Heart left ventricle (tissue), 16 donors: ENCODE measurements at regions not wholly inside any gene's neighbourhood (a gene's known extent, or its start where the extent isn't known, plus 50 kb on each side); places are given as distances from the start of the nearest gene placed in this dataset.
A peak's percentile ranks its signal among the peaks of the same experiment; 100 is the strongest.

Experiments
- ATAC-seq, 4 donors: fragments of 200-7000 bp; cut with Tn5 transposase; one replicate each; pipeline ENCODE4 v1.9.1; 2020 to 2022; ENCODE audit warnings: moderate library complexity in 4 of 4, mild to moderate bottlenecking in 3 of 4, moderate number of reproducible peaks in 1 of 4
- DNase-seq, 5 donors: peaks; one replicate each; pipeline ENCODE4 v3.0.0-alpha.2; 2020
- H3K27ac ChIP-seq, 12 donors: fragments of 200-600 bp; sonication (generic) in 4 of 12; one replicate each; pipeline versions ENCODE4 v1.5.0 to v1.8.0; 2016 to 2022; ENCODE audit warnings: mild to moderate bottlenecking in 2 of 12
- H3K27me3 ChIP-seq, 9 donors: fragments of 200-600 bp; sonication (generic) in 2 of 9; one replicate each; pipeline versions ENCODE4 v1.5.1 to v1.8.0; 2016 to 2022; ENCODE audit warnings: mild to moderate bottlenecking in 3 of 9
- H3K36me3 ChIP-seq, 9 donors: fragments of 200-600 bp; sonication (generic) in 2 of 9; one replicate each; pipeline versions ENCODE4 v1.5.0 to v1.8.0; 2018 to 2022; ENCODE audit warnings: mild to moderate bottlenecking in 2 of 9
- H3K4me1 ChIP-seq, 12 donors: fragments of 200-600 bp; sonication (generic) in 4 of 12; one replicate each; pipeline versions ENCODE4 v1.5.0 to v1.8.0; 2016 to 2022; ENCODE audit warnings: mild to moderate bottlenecking in 3 of 12
- H3K4me3 ChIP-seq, 12 donors: fragments of 200-600 bp; sonication (generic) in 4 of 12; one replicate each; pipeline versions ENCODE4 v1.5.0 to v1.8.0; 2017 to 2022; ENCODE audit warnings: mild to moderate bottlenecking in 9 of 12, moderate library complexity in 4 of 12
- H3K9me3 ChIP-seq, 12 donors: fragments of 200-600 bp; sonication (generic) in 4 of 12; one replicate each; pipeline versions ENCODE4 v1.5.0 to v1.8.0; 2016 to 2022; ENCODE audit warnings: mild to moderate bottlenecking in 1 of 12
- POLR2A ChIP-seq, 2 donors: fragments of 450-650 bp; IDR thresholded peaks; one replicate each; pipeline ENCODE4 v1.6.1; 2017; ENCODE audit warnings: antibody characterized with exemption in 2 of 2, mild to moderate bottlenecking in 2 of 2, moderate library complexity in 2 of 2
- WGBS, 4 donors: extraction: QIAGEN DNeasy Blood & Tissue Kit in 2 of 4; methylation state at CpG; one replicate each; pipeline versions ENCODE4 v1.1.5 to v1.1.7; 2013 to 2018; 5-methylcytosine and 5-hydroxymethylcytosine counted together
- intact Hi-C, 10 donors: fragments of 100-400 bp; cut with DNase I; formaldehyde crosslinking; loops; one replicate each; pipeline versions ENCODE4 v1.11.1 to v1.14.2; 2022
- TF ChIP-seq, protein P1 (sequence below), 12 donors: fragments of 200-600 bp; sonication (generic) in 4 of 12; IDR thresholded peaks; one replicate each; pipeline versions ENCODE4 v1.5.0 to v1.8.0; 2018 to 2022; ENCODE audit warnings: antibody characterized with exemption in 12 of 12, mild to moderate bottlenecking in 5 of 12
- donor health status: ischemic (EF 13 %, LVEDD 7.1; RV severe dilation, severe dysfunction).
- donor health status: healthy with polysubstance abuse.
- donor health status: DM: no; HTN: yes; CAD: no.
- donor health status: DM: no; HTN: no; CAD: no.
- donor health status: ischemic (EF 25% LVEDD 6.9; RV normal size, moderate dysfunction).
- donor health status: ischemic (EF 25% LVEDD 5.7; RV mildly dilated, moderate dysfunction).
- donor health status: healthy.
- donor health status: DM: yes; HTN: yes; CAD: no.
- donor health status: ischemic (EF 35%, LVEDD 5.7; RV mildly dilated, moderate dysfunction).
- donor health status: nonischemic (EF 11% LVEDD 7.7; RV severe dilation, severe dysfunction).
- donor health status: DM: yes; HTN: yes; CAD: no.
- donor health status: PGD.
- donor health status: ischemic (EF 29% LVEDD 5.4; RV normal size, mild dysfunction).
- donor health status: nonischemic (EF 23%, LVEDD 6.1; RV moderate dilation, normal function).

DNA sequence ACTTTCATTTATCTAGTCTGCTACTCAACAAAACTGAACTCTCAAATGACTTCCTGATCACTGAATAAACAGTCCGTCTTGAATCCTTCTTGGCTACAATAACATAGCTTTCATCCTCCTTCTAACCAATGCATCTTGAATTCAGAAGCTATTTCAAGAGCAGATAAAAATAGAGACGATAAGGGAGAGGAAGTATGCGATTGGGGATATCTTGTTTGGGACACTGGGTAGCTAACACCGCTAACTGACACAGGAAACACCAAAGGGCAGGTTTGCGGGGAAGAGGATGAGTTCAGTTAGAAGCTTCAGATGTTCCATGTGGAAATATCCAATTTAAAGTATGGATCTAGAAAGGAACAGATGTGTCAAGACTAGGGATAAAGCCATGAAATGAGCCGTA lies 102.5 kb downstream of the SLC41A2 start:
- Histone ChIP-seq H3K9me3 (no peaks in the 10 kb centered on the region), H3K4me1 (peaks cover 0 to 21% (median 3%) of the 10 kb centered on the region in 12 donors), H3K27me3 (no peaks in the 10 kb centered on the region), H3K36me3 (no peaks in the 10 kb centered on the region), H3K27ac (peak overlapping the region in 10 of 12 donors; percentile 9 to 71 (median 40)), H3K4me3 (no peak overlapping the region)
- TF ChIP-seq, protein P1, sequence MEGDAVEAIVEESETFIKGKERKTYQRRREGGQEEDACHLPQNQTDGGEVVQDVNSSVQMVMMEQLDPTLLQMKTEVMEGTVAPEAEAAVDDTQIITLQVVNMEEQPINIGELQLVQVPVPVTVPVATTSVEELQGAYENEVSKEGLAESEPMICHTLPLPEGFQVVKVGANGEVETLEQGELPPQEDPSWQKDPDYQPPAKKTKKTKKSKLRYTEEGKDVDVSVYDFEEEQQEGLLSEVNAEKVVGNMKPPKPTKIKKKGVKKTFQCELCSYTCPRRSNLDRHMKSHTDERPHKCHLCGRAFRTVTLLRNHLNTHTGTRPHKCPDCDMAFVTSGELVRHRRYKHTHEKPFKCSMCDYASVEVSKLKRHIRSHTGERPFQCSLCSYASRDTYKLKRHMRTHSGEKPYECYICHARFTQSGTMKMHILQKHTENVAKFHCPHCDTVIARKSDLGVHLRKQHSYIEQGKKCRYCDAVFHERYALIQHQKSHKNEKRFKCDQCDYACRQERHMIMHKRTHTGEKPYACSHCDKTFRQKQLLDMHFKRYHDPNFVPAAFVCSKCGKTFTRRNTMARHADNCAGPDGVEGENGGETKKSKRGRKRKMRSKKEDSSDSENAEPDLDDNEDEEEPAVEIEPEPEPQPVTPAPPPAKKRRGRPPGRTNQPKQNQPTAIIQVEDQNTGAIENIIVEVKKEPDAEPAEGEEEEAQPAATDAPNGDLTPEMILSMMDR (IDR thresholded peaks at IDR 0.05), result no peak
- TF ChIP-seq POLR2A (IDR thresholded peaks at IDR 0.05), result no peak
- ATAC-seq (peak; percentile 33 to 61 (median 48)), DNase-seq (no peak)
- intact Hi-C loops, result loop anchor here in 2 of 10 donors (5.0 to 10.0 kb wide), 2 partner anchors 181 to 183 kb away; no protein-coding TSS in a partner anchor
- 10 to 17% (median 14%) methylated on average over 6 of the region's 6 CpGs for WGBS, 4 donors

DNA sequence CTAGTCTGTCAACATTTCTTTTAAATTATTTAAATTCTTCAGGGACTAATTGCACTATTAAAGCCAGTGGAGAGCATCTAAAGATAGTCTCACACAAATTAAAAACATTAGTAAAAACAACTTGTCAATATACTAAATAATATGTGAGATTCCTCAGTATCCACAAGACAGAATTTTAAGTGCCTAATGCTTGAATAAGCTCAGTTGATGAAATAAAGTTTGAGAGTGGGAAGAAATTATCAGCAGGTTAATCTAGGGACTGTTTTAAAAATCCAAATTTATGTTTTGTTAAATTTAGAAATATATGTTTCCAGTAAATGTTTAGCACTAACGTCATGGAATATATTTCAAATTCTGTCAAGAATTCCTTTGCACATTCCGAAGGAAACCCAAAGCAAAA lies 105.2 kb downstream of the SLC41A2 start:
- intact Hi-C loops, result loop anchor here in 1 of 10 donors (10.0 kb wide), 1 partner anchor 178 kb away; no protein-coding TSS in a partner anchor
- no peak overlapping the region for H3K27ac ChIP-seq
- no peaks in the 10 kb centered on the region for H3K27me3 ChIP-seq
- no peaks in the 10 kb centered on the region for H3K9me3 ChIP-seq
- DNase-seq (no peak), ATAC-seq (no peak)
- H3K4me1 ChIP-seq, result peaks cover 0 to 15% (median 0%) of the 10 kb centered on the region in 12 donors
- WGBS, 4 donors, result 86 to 94% (median 92%) methylated on average over 2 of the region's 2 CpGs
- H3K4me3 ChIP-seq, result no peak overlapping the region
- no peaks in the 10 kb centered on the region for H3K36me3 ChIP-seq
- no peak for TF ChIP-seq POLR2A (IDR thresholded peaks at IDR 0.05)
- TF ChIP-seq, protein P1 (IDR thresholded peaks at IDR 0.05), result no peak

DNA sequence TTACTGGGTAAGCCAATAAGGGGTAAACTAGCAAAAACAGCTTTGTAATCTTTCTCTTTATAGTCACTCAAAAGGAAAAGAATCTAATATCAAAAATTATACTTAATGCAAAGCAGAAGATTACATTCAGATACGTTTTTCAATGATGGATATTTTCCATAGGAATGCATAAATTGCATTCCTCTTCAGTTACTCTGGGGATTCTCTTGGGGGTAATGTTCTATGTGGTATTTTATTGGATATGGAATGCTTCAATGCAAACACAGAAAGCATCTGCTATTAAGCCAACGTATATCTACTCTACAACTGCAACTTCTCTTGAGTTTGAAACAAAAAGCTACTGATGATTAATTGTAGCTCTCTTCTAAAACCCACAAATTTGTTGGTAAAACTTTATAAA lies 106.0 kb downstream of the SLC41A2 start:
- Histone ChIP-seq H3K4me3 (no peak overlapping the region), H3K4me1 (peaks cover 0 to 15% (median 0%) of the 10 kb centered on the region in 12 donors), H3K27me3 (no peaks in the 10 kb centered on the region), H3K9me3 (no peaks in the 10 kb centered on the region), H3K27ac (no peak overlapping the region), H3K36me3 (no peaks in the 10 kb centered on the region)
- intact Hi-C loops, result loop anchor here in 1 of 10 donors (10.0 kb wide), 1 partner anchor 177 kb away; no protein-coding TSS in a partner anchor
- 67 to 72% (median 71%) methylated on average over 2 of the region's 2 CpGs for WGBS, 4 donors
- TF ChIP-seq, protein P1 (IDR thresholded peaks at IDR 0.05), result no peak
- TF ChIP-seq POLR2A (IDR thresholded peaks at IDR 0.05), result no peak
- no peak for DNase-seq
- ATAC-seq, result no peak

DNA sequence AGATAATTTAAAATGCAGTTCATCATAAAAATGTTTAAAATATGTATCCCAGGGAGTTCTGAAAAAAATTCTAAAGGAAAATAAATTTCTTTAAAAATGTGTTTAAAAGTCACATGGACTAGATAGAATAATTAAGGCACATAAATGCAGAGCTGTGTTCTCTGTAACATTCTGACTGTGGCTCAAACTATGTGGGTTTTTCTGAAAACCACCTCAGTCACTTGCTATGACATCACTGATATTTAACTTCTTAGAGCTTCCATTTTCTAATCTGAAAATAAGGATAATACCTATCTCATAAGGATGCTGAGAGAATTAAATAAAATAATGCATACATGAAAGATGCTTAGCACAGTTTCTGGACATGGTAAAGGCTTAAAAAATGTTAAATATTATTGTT lies 107.3 kb downstream of the SLC41A2 start:
- ATAC-seq (no peak), DNase-seq (no peak)
- Histone ChIP-seq H3K9me3 (no peaks in the 10 kb centered on the region), H3K4me3 (no peak overlapping the region), H3K27me3 (no peaks in the 10 kb centered on the region), H3K27ac (no peak overlapping the region), H3K36me3 (no peaks in the 10 kb centered on the region), H3K4me1 (peaks cover 0 to 5% (median 0%) of the 10 kb centered on the region in 12 donors)
- TF ChIP-seq, protein P1 (IDR thresholded peaks at IDR 0.05), result no peak
- TF ChIP-seq POLR2A (IDR thresholded peaks at IDR 0.05), result no peak
- intact Hi-C loops, result loop anchor here in 1 of 10 donors (10.0 kb wide), 1 partner anchor 176 kb away; no protein-coding TSS in a partner anchor
